ENCODE measurements at regions not wholly inside any gene's neighbourhood (a gene's known extent, or its start where the extent isn't known, plus 50 kb on each side); places are given as distances from the start of the nearest gene placed in this dataset.

- Mint-ChIP-seq H3K4me3 (no peak overlapping the region), H3K27ac (no peak overlapping the region; a peak in 1 of 7 replicates), H3K27me3 (ENCODE audit: low read depth) (no peaks in the 10 kb centered on the region; the same call in none of the 2 replicates), H3K36me3 (ENCODE audit: insufficient read depth in 1 of 3, low read depth in 3 of 3) (no peaks in the 10 kb centered on the region), H3K9me3 (no peaks in the 10 kb centered on the region), H3K4me1 (peaks cover 3 to 6% of the 10 kb centered on the region in 2 experiments; a peak in 3 of 4 replicates)
- Histone ChIP-seq H2BK120ac (ENCODE audit: low read depth, low read length, poor library complexity, severe bottlenecking) (no peak overlapping the region), H3K23ac (ENCODE audit: insufficient read length, low read depth, low read length) (no peak overlapping the region), H2BK20ac (ENCODE audit: low read depth, low read length, poor library complexity, severe bottlenecking) (no peak overlapping the region), H3K4me1 (ENCODE audit: insufficient read depth, low read length) (no peaks in the 10 kb centered on the region), H2AFZ (ENCODE audit: low read length) (no peak overlapping the region), H4K91ac (ENCODE audit: insufficient read length, low read depth, low read length) (no peak overlapping the region), H2AK5ac (ENCODE audit: insufficient read length, low read length) (no peak overlapping the region), H3K4ac (ENCODE audit: low read depth, low read length) (no peak overlapping the region), H3K23me2 (ENCODE audit: insufficient read length, low read depth, low read length, poor library complexity, severe bottlenecking) (no peaks in the 10 kb centered on the region), H3K27me3 (ENCODE audit: insufficient read depth, low read length) (no peaks in the 10 kb centered on the region), H2BK12ac (ENCODE audit: insufficient read length, low read depth, low read length) (no peak overlapping the region), H4K20me1 (ENCODE audit: control insufficient read depth, insufficient read depth, insufficient read length) (no peaks in the 10 kb centered on the region), H4K5ac (ENCODE audit: insufficient read length, low read depth, low read length) (no peak overlapping the region), H2BK15ac (ENCODE audit: low read depth, low read length) (no peak overlapping the region), H3K27ac (ENCODE audit: insufficient read length, low read depth, low read length) (no peak overlapping the region), H3K14ac (ENCODE audit: insufficient read depth, low read length) (no peak overlapping the region), H3K79me2 (ENCODE audit: insufficient read depth, low read length) (no peaks in the 10 kb centered on the region), H3K9ac (ENCODE audit: extremely low read depth, insufficient read length, low read length) (no peak overlapping the region), H3K56ac (ENCODE audit: insufficient read length, low read depth, low read length) (no peak overlapping the region), H2BK5ac (ENCODE audit: insufficient read length, low read length) (no peak overlapping the region), H3K9me3 (ENCODE audit: control insufficient read depth, low read depth, low read length) (no peaks in the 10 kb centered on the region), H3K4me2 (ENCODE audit: insufficient read depth, insufficient read length, low read length) (no peak overlapping the region), H3K79me1 (ENCODE audit: insufficient read depth, low read depth, low read length, poor library complexity, severe bottlenecking) (no peaks in the 10 kb centered on the region), H3K18ac (ENCODE audit: insufficient read length, low read depth, low read length) (no peak overlapping the region), H4K8ac (replicated peaks; ENCODE audit: insufficient read length, low read depth, low read length) (no peak overlapping the region), H3T11ph (ENCODE audit: low read length) (no peak overlapping the region)
- TF ChIP-seq, protein P1, sequence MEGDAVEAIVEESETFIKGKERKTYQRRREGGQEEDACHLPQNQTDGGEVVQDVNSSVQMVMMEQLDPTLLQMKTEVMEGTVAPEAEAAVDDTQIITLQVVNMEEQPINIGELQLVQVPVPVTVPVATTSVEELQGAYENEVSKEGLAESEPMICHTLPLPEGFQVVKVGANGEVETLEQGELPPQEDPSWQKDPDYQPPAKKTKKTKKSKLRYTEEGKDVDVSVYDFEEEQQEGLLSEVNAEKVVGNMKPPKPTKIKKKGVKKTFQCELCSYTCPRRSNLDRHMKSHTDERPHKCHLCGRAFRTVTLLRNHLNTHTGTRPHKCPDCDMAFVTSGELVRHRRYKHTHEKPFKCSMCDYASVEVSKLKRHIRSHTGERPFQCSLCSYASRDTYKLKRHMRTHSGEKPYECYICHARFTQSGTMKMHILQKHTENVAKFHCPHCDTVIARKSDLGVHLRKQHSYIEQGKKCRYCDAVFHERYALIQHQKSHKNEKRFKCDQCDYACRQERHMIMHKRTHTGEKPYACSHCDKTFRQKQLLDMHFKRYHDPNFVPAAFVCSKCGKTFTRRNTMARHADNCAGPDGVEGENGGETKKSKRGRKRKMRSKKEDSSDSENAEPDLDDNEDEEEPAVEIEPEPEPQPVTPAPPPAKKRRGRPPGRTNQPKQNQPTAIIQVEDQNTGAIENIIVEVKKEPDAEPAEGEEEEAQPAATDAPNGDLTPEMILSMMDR (conservative IDR thresholded peaks at IDR 0.05), result no peak
- DNase-seq, result no peak
- no CpG with 5 or more reads among the region's 3 CpGs for WGBS (ENCODE audit: extremely low coverage, insufficient read length, low lambda C conversion rate)
These were observed 182.2 kb upstream of the FBXO33 start for GRCh38 chr14:39614297-39614923.
